GM10248 (cell line): ENCODE measurements at regions not wholly inside any gene's neighbourhood (a gene's known extent, or its start where the extent isn't known, plus 50 kb on each side); places are given as distances from the start of the nearest gene placed in this dataset.
"Not testable (repeated sequence)": the region's sequence is repeated elsewhere in the genome, so short reads cannot be mapped to it uniquely, and the experiment has no call there.

Experiments
- CTCF ChIA-PET: fragments of 300-600 bp; sonication (Branson Sonifier 250); formaldehyde crosslinking; extraction: SDS; loops from one replicate; lab custom pipeline; 2021; ENCODE audit warnings: antibody characterized with exemption; lab: Yijun Ruan, JAX
- POLR2A ChIA-PET: fragments of 350-650 bp; sonication (Branson Sonifier 250); formaldehyde crosslinking; extraction: SDS; loops from one replicate; lab custom pipeline; 2020; ENCODE audit warnings: antibody characterized with exemption; lab: Yijun Ruan, JAX
- DNase-seq: peaks from one replicate; pipeline ENCODE4 v3.0.0; 2012; ENCODE audit errors: extremely low spot score
- CTCF ChIP-seq: IDR thresholded peaks from 2 replicates; pipeline ENCODE4 v1.5.1; 2012; ENCODE audit warnings: mild to moderate bottlenecking, low read depth; ENCODE audit errors: extremely low read depth, missing control alignments, control extremely low read depth

- POLR2A ChIA-PET = no interaction called here
- DNase-seq = no peak
- TF ChIP-seq CTCF = no peak
- CTCF ChIA-PET = no interaction called here
Measured at GRCh38 chr1:201639391-201639790, 100.5 kb downstream of the NAV1 start.

GRCh38 chr1:201639826-201640225 is 100.9 kb downstream of the NAV1 start:
- no peak for TF ChIP-seq CTCF
- no peak for DNase-seq
- POLR2A ChIA-PET = no interaction called here
- CTCF ChIA-PET = interaction anchor here (1.6 kb wide), 1 partner anchor 80 kb away, joined by 5 read pairs; no protein-coding TSS in a partner anchor

- CTCF ChIA-PET = interaction anchor here (1.6 kb wide), 1 partner anchor 81 kb away, joined by 5 read pairs; no protein-coding TSS in a partner anchor
- no peak for TF ChIP-seq CTCF
- DNase-seq = no peak
- POLR2A ChIA-PET = no interaction called here
Measured at GRCh38 chr1:201640624-201641023, 101.7 kb downstream of the NAV1 start.

- TF ChIP-seq CTCF = no peak
- no peak for DNase-seq
- ChIA-PET POLR2A (no interaction called here), CTCF (interaction anchor here (1.6 kb wide), 1 partner anchor 82 kb away, joined by 5 read pairs; no protein-coding TSS in a partner anchor)
Measured at GRCh38 chr1:201641524-201642253, 102.8 kb downstream of the NAV1 start.

- CTCF ChIA-PET = no interaction called here
- no peak for TF ChIP-seq CTCF
Measured at GRCh38 chr1:201643835-201644104, 104.8 kb downstream of the NAV1 start.

GRCh38 chr1:201644197-201644596 is 105.3 kb downstream of the NAV1 start:
- TF ChIP-seq CTCF = no peak
- DNase-seq = no peak
- POLR2A ChIA-PET = no interaction called here
- CTCF ChIA-PET = no interaction called here

More at GRCh38 chr1:201643835-201644104, 104.8 kb downstream of the NAV1 start:
- POLR2A ChIA-PET = no interaction called here
- DNase-seq = no peak

- CTCF ChIA-PET, POLR2A ChIA-PET, DNase-seq: not testable (repeated sequence)
Measured at GRCh38 chr1:201645000-201645399, 106.1 kb downstream of the NAV1 start.
